ENCODE measurements at regions not wholly inside any gene's neighbourhood (a gene's known extent, or its start where the extent isn't known, plus 50 kb on each side); places are given as distances from the start of the nearest gene placed in this dataset.

DNA sequence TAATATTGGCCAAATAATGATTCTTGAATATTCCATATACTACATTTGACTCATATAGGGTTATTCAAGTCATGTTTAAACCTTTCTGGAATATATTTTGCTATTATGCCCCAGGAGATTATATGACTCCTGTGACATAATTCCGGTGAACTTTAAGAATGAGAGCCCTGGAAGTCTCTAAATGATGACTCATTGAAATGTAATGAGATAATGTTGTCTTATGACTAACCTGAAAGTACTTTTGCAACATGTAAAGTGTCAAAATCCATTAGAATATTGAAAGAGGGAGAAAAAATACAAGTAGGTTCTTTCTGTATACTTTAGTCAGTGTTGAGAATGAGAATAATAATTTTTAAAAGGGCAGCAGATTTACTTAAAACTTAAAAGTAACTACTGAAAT, 830.4 kb downstream of the MAT2B start:
- in situ Hi-C loops (cut with MboI) = no loop called here
- FAIRE-seq = no peak
- 22% methylated on average over 1 of the region's 1 CpG for WGBS (ENCODE audit: insufficient coverage, insufficient replicate concordance, low lambda C conversion rate, missing lambda C conversion rate)

DNA sequence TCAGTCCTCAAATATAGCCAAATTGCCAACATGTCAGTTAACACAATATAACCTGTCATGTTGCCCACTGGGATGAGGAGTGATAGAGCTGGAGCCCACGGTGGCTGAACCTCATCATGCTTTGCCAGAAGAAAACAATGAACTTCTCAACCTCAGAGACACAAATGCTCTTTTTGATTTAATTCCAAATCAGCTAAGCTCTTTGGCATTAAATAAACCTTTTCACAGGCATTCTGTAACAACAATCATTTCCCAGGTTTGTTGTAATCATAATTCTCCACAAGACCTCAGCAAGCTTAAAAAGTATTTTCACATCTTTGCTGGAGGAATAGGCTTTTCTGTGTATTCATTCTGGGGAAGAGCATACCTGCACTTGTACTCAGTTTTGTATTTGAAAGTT, 830.9 kb downstream of the MAT2B start:
- ChIA-PET POLR2A (no interaction called here), RAD21 (ENCODE audit: unreplicated experiment) (interaction anchor here (1.5 to 2.7 kb wide), 3 partner anchors 10 to 36 kb away, joined by 4 to 12 read pairs (median 7); no protein-coding TSS in a partner anchor), CTCF (interaction anchor here (0.5 to 1.4 kb wide), 5 partner anchors 9 to 869 kb away, joined by 3 to 5 read pairs (median 3); no protein-coding TSS in a partner anchor), SMC1A (ENCODE audit: uncharacterized antibody, unreplicated experiment) (interaction anchor here (0.7 to 12.1 kb wide), 10 partner anchors 10 to 57 kb away, joined by 3 to 98 read pairs (median 4); no protein-coding TSS in a partner anchor)
- ATAC-seq (no peak), DNase-seq (ENCODE audit: low read depth, low spot score) (no peak), FAIRE-seq (no peak)
- intact Hi-C loops (cut with micrococcal nuclease; ENCODE audit: unreplicated experiment) = no loop called here
- Histone ChIP-seq H3K9me3 (replicated peaks; ENCODE audit: control insufficient read depth, insufficient read depth, low read length) (no peaks in the 10 kb centered on the region), H3K27ac (ENCODE audit: control insufficient read depth, insufficient read depth) (no peak overlapping the region), H3K4me2 (ENCODE audit: control insufficient read depth, insufficient read depth) (no peak overlapping the region), H3K4me3 (no peak overlapping the region), H3K27me3 (replicated peaks in 1 of 2; ENCODE audit: control insufficient read depth in 2 of 2, insufficient read depth in 2 of 2, low read length in 1 of 2) (no peaks in the 10 kb centered on the region), H4K20me1 (ENCODE audit: control insufficient read depth, insufficient read depth) (no peaks in the 10 kb centered on the region), H3K9ac (ENCODE audit: control insufficient read depth, insufficient read depth, low read length) (no peak overlapping the region), H3K4me1 (ENCODE audit: control insufficient read depth, insufficient read depth, low read length) (no peaks in the 10 kb centered on the region), H3K36me3 (ENCODE audit: control insufficient read depth in 2 of 2, insufficient read depth in 2 of 2, low read length in 1 of 2) (no peaks in the 10 kb centered on the region), H3K79me2 (ENCODE audit: control insufficient read depth, insufficient read depth, low read length) (no peaks in the 10 kb centered on the region), H2AFZ (ENCODE audit: control insufficient read depth, low read depth, low read length) (no peak overlapping the region)
- BruUV-seq (replicated peaks) = no TSS peak
- WGBS (ENCODE audit: insufficient coverage, insufficient replicate concordance, low lambda C conversion rate, missing lambda C conversion rate) = 0% methylated on average over 1 of the region's 1 CpG
- in situ Hi-C loops (cut with MboI) = no loop called here
- TF ChIP-seq SMAD1 (IDR thresholded peaks at IDR 0.05; ENCODE audit: low read depth, partially characterized antibody) (no peak), TCF7 (IDR thresholded peaks at IDR 0.05; ENCODE audit: borderline replicate concordance) (no peak), SUZ12 (IDR thresholded peaks at IDR 0.05; ENCODE audit: unreplicated experiment) (no peak), SPI1 (IDR thresholded peaks at IDR 0.05; ENCODE audit: borderline replicate concordance, insufficient read depth, low read depth, low read length) (no peak), BHLHE40 (IDR thresholded peaks at IDR 0.05; ENCODE audit: borderline replicate concordance in 1 of 2, low read depth in 2 of 2, low read length in 1 of 2) (no peak), ESRRA (IDR thresholded peaks at IDR 0.05; ENCODE audit: low read length) (no peak), SREBF1 (IDR thresholded peaks at IDR 0.05; ENCODE audit: low read length) (no peak)
- TF ChIP-seq, protein P1, sequence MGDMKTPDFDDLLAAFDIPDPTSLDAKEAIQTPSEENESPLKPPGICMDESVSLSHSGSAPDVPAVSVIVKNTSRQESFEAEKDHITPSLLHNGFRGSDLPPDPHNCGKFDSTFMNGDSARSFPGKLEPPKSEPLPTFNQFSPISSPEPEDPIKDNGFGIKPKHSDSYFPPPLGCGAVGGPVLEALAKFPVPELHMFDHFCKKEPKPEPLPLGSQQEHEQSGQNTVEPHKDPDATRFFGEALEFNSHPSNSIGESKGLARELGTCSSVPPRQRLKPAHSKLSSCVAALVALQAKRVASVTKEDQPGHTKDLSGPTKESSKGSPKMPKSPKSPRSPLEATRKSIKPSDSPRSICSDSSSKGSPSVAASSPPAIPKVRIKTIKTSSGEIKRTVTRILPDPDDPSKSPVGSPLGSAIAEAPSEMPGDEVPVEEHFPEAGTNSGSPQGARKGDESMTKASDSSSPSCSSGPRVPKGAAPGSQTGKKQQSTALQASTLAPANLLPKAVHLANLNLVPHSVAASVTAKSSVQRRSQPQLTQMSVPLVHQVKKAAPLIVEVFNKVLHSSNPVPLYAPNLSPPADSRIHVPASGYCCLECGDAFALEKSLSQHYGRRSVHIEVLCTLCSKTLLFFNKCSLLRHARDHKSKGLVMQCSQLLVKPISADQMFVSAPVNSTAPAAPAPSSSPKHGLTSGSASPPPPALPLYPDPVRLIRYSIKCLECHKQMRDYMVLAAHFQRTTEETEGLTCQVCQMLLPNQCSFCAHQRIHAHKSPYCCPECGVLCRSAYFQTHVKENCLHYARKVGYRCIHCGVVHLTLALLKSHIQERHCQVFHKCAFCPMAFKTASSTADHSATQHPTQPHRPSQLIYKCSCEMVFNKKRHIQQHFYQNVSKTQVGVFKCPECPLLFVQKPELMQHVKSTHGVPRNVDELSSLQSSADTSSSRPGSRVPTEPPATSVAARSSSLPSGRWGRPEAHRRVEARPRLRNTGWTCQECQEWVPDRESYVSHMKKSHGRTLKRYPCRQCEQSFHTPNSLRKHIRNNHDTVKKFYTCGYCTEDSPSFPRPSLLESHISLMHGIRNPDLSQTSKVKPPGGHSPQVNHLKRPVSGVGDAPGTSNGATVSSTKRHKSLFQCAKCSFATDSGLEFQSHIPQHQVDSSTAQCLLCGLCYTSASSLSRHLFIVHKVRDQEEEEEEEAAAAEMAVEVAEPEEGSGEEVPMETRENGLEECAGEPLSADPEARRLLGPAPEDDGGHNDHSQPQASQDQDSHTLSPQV (IDR thresholded peaks at IDR 0.05) = no peak
- TF ChIP-seq, protein P2, sequence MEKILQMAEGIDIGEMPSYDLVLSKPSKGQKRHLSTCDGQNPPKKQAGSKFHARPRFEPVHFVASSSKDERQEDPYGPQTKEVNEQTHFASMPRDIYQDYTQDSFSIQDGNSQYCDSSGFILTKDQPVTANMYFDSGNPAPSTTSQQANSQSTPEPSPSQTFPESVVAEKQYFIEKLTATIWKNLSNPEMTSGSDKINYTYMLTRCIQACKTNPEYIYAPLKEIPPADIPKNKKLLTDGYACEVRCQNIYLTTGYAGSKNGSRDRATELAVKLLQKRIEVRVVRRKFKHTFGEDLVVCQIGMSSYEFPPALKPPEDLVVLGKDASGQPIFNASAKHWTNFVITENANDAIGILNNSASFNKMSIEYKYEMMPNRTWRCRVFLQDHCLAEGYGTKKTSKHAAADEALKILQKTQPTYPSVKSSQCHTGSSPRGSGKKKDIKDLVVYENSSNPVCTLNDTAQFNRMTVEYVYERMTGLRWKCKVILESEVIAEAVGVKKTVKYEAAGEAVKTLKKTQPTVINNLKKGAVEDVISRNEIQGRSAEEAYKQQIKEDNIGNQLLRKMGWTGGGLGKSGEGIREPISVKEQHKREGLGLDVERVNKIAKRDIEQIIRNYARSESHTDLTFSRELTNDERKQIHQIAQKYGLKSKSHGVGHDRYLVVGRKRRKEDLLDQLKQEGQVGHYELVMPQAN (conservative IDR thresholded peaks at IDR 0.05) = no peak

More for the DNA sequence above, 830.4 kb downstream of the MAT2B start:
- DNase-seq (ENCODE audit: low read depth, low spot score) (no peak), ATAC-seq (peak; percentile 45)
- intact Hi-C loops (cut with micrococcal nuclease; ENCODE audit: unreplicated experiment) = no loop called here
- Histone ChIP-seq H2AFZ (ENCODE audit: control insufficient read depth, low read depth, low read length) (no peak overlapping the region), H3K4me1 (ENCODE audit: control insufficient read depth, insufficient read depth, low read length) (no peaks in the 10 kb centered on the region), H3K79me2 (ENCODE audit: control insufficient read depth, insufficient read depth, low read length) (no peaks in the 10 kb centered on the region), H3K9me3 (replicated peaks; ENCODE audit: control insufficient read depth, insufficient read depth, low read length) (no peaks in the 10 kb centered on the region), H3K9ac (ENCODE audit: control insufficient read depth, insufficient read depth, low read length) (no peak overlapping the region), H3K27ac (ENCODE audit: control insufficient read depth, insufficient read depth) (no peak overlapping the region), H3K4me3 (no peak overlapping the region), H3K36me3 (ENCODE audit: control insufficient read depth in 2 of 2, insufficient read depth in 2 of 2, low read length in 1 of 2) (no peaks in the 10 kb centered on the region), H3K4me2 (ENCODE audit: control insufficient read depth, insufficient read depth) (no peak overlapping the region), H3K27me3 (replicated peaks in 1 of 2; ENCODE audit: control insufficient read depth in 2 of 2, insufficient read depth in 2 of 2, low read length in 1 of 2) (no peaks in the 10 kb centered on the region), H4K20me1 (ENCODE audit: control insufficient read depth, insufficient read depth) (no peaks in the 10 kb centered on the region)
- ChIA-PET CTCF (interaction anchor here (0.5 to 1.4 kb wide), 4 partner anchors 9 to 870 kb away, joined by 3 to 5 read pairs (median 4); no protein-coding TSS in a partner anchor), RAD21 (ENCODE audit: unreplicated experiment) (interaction anchor here (1.5 to 2.7 kb wide), 3 partner anchors 10 to 37 kb away, joined by 4 to 12 read pairs (median 7); no protein-coding TSS in a partner anchor), POLR2A (no interaction called here), SMC1A (ENCODE audit: uncharacterized antibody, unreplicated experiment) (interaction anchor here (0.8 to 12.1 kb wide), 10 partner anchors 10 to 57 kb away, joined by 3 to 98 read pairs (median 4); no protein-coding TSS in a partner anchor)
- TF ChIP-seq ATF7 (IDR thresholded peaks at IDR 0.05; ENCODE audit: low read depth) (peak; percentile 29; the same call in 1 of the 2 replicates), RELA (IDR thresholded peaks at IDR 0.05; ENCODE audit: borderline replicate concordance, partially characterized antibody) (no peak)
- BruUV-seq (replicated peaks) = no TSS peak

Measured in GM12878 (cell line).